SIG-M5 (cell line): ENCODE measurements at regions not wholly inside any gene's neighbourhood (a gene's known extent, or its start where the extent isn't known, plus 50 kb on each side); places are given as distances from the start of the nearest gene placed in this dataset.

Experiments used
- DNase-seq: peaks from one replicate; lab custom pipeline; 2025; lab: John Stamatoyannopoulos, UW

- DNase-seq = no peak
Measured at GRCh38 chr2:7468955-7469354, 551.7 kb downstream of the RNF144A start.

GRCh38 chr2:7471185-7471584 lies 554.0 kb downstream of the RNF144A start:
- DNase-seq = no peak

- DNase-seq = no peak
Measured at GRCh38 chr2:7472465-7472864, 555.3 kb downstream of the RNF144A start.

- no peak for DNase-seq
Measured at GRCh38 chr2:7473135-7473771, 556.0 kb downstream of the RNF144A start.

- DNase-seq = no peak
Measured at GRCh38 chr2:7476371-7476770, 559.2 kb downstream of the RNF144A start.

- DNase-seq = no peak
Measured at GRCh38 chr2:7479603-7480002, 562.4 kb downstream of the RNF144A start.

- DNase-seq = no peak
Measured at GRCh38 chr2:7480431-7480830, 563.2 kb downstream of the RNF144A start.

GRCh38 chr2:7490672-7491071 lies 573.5 kb downstream of the RNF144A start:
- no peak for DNase-seq

- DNase-seq = no peak
Measured at GRCh38 chr2:7492719-7493118, 575.5 kb downstream of the RNF144A start.

GRCh38 chr2:7497178-7497577 lies 580.0 kb downstream of the RNF144A start:
- DNase-seq = no peak

GRCh38 chr2:7499018-7499417 lies 581.8 kb downstream of the RNF144A start:
- DNase-seq = no peak

GRCh38 chr2:7502336-7502735 lies 585.1 kb downstream of the RNF144A start:
- DNase-seq = no peak

GRCh38 chr2:7508296-7508943 lies 591.2 kb downstream of the RNF144A start:
- no peak for DNase-seq

- DNase-seq = no peak
Measured at GRCh38 chr2:7510353-7510752, 593.1 kb downstream of the RNF144A start.

GRCh38 chr2:7513834-7514233 lies 596.6 kb downstream of the RNF144A start:
- no peak for DNase-seq

GRCh38 chr2:7515327-7515726 lies 598.1 kb downstream of the RNF144A start:
- no peak for DNase-seq

GRCh38 chr2:7516484-7517063 lies 599.4 kb downstream of the RNF144A start:
- DNase-seq = no peak

GRCh38 chr2:7517088-7517487 lies 599.9 kb downstream of the RNF144A start:
- DNase-seq = no peak

GRCh38 chr2:7517851-7518250 lies 600.6 kb downstream of the RNF144A start:
- DNase-seq = no peak

GRCh38 chr2:7523481-7524120 lies 606.4 kb downstream of the RNF144A start:
- no peak for DNase-seq

- DNase-seq = no peak
Measured at GRCh38 chr2:7524195-7524594, 607.0 kb downstream of the RNF144A start.

- DNase-seq = no peak
Measured at GRCh38 chr2:7525746-7526145, 608.5 kb downstream of the RNF144A start.

- no peak for DNase-seq
Measured at GRCh38 chr2:7527165-7527722, 610.0 kb downstream of the RNF144A start.
